IMR-90 (cell line): ENCODE measurements at regions not wholly inside any gene's neighbourhood (a gene's known extent, or its start where the extent isn't known, plus 50 kb on each side); places are given as distances from the start of the nearest gene placed in this dataset.
"Not testable (repeated sequence)": the region's sequence is repeated elsewhere in the genome, so short reads cannot be mapped to it uniquely, and the experiment has no call there.

Experiments used
- ATAC-seq: fragments of 200-7000 bp; cut with Tn5 transposase; 2 replicates; pipeline ENCODE4 v1.9.1; 2020; ENCODE audit warnings: low read depth, mild to moderate bottlenecking, moderate library complexity
- BruUV-seq: library from RNA; stranded (reverse); fragments of 400-500 nt; replicated peaks from 2 replicates; lab custom pipeline; 2021; lab: Mats Ljungman, UMichigan
- CTCF ChIA-PET: fragments of 300-600 bp; formaldehyde crosslinking; extraction: SDS; loops from one replicate; lab custom pipeline; 2021; ENCODE audit warnings: antibody characterized with exemption; lab: Yijun Ruan, JAX
- POLR2A ChIA-PET: fragments of 300-600 bp; sonication (Branson Sonifier 250); formaldehyde crosslinking; loops from one replicate; lab custom pipeline; 2022; ENCODE audit warnings: antibody characterized with exemption; ENCODE audit not compliant: unreplicated experiment; lab: Charles Lee
- DNase-seq: peaks from one replicate; pipeline ENCODE4 v3.0.0; 2013
- H2AFZ ChIP-seq: replicated peaks from 2 replicates; pipeline ENCODE3; 2013; ENCODE audit warnings: low read length, mild to moderate bottlenecking; ENCODE audit not compliant: poor library complexity
- H2AK5ac ChIP-seq: 2 replicates; pipeline ENCODE4 v1.6.1; 2013; ENCODE audit warnings: low read depth, low read length, inconsistent platforms
- H2AK9ac ChIP-seq: replicated peaks from 2 replicates; pipeline ENCODE3; 2013; ENCODE audit warnings: mild to moderate bottlenecking, low read depth, low read length, moderate library complexity; ENCODE audit not compliant: poor library complexity
- H2BK120ac ChIP-seq: 2 replicates; pipeline ENCODE4 v1.6.1; 2013; ENCODE audit warnings: low read depth, low read length, inconsistent platforms
- H2BK15ac ChIP-seq: 3 replicates; pipeline ENCODE4 v1.6.1; 2013; ENCODE audit warnings: low read depth, low read length, inconsistent platforms
- H2BK20ac ChIP-seq: 2 replicates; pipeline ENCODE4 v1.6.1; 2013; ENCODE audit warnings: low read depth, mild to moderate bottlenecking, inconsistent platforms, low read length, moderate library complexity
- H2BK5ac ChIP-seq: 2 replicates; pipeline ENCODE4 v1.6.1; 2013; ENCODE audit warnings: mild to moderate bottlenecking, low read depth, low read length, inconsistent platforms; ENCODE audit not compliant: poor library complexity, severe bottlenecking
- H3K14ac ChIP-seq: replicated peaks from 2 replicates; pipeline ENCODE4 v1.6.1; 2013; ENCODE audit warnings: low read depth, low read length, inconsistent platforms
- H3K18ac ChIP-seq: 2 replicates; pipeline ENCODE4 v1.6.1; 2013; ENCODE audit warnings: low read depth, low read length, control low read depth
- H3K23ac ChIP-seq: 2 replicates; pipeline ENCODE4 v1.6.1; 2013; ENCODE audit warnings: low read depth, low read length, inconsistent platforms
- H3K27ac ChIP-seq: 2 replicates; pipeline ENCODE4 v1.5.1; 2013; ENCODE audit warnings: mild to moderate bottlenecking, control low read depth, low read length; ENCODE audit not compliant: insufficient read depth
- H3K27me3 ChIP-seq: 2 replicates; pipeline ENCODE4 v1.6.1; 2013; ENCODE audit warnings: low read length; ENCODE audit not compliant: control insufficient read depth, insufficient read depth
- H3K36me3 ChIP-seq: 2 replicates; pipeline ENCODE4 v1.6.1; 2013; ENCODE audit warnings: low read length, mixed read lengths; ENCODE audit not compliant: control insufficient read depth, insufficient read depth
- H3K4ac ChIP-seq: 2 replicates; pipeline ENCODE4 v1.6.1; 2013; ENCODE audit warnings: low read depth, low read length, inconsistent platforms
- H3K4me1 ChIP-seq: 2 replicates; pipeline ENCODE4 v1.6.1; 2013; ENCODE audit warnings: low read length, mixed read lengths; ENCODE audit not compliant: control insufficient read depth, insufficient read depth
- H3K4me2 ChIP-seq: 2 replicates; pipeline ENCODE4 v1.6.1; 2013; ENCODE audit warnings: low read depth, mild to moderate bottlenecking, control low read depth, low read length, moderate library complexity
- H3K4me3 ChIP-seq: 2 replicates; pipeline ENCODE4 v1.5.1; 2013; ENCODE audit warnings: low read depth, mild to moderate bottlenecking, control low read depth, low read length, moderate library complexity; ENCODE audit not compliant: insufficient read depth
- H3K56ac ChIP-seq: 2 replicates; pipeline ENCODE4 v1.6.1; 2013; ENCODE audit warnings: low read length, inconsistent platforms; ENCODE audit not compliant: insufficient read depth; ENCODE audit errors: extremely low read depth
- H3K79me1 ChIP-seq, 2 experiments: 2 replicates each; pipeline ENCODE4 v1.6.1; 2013; ENCODE audit warnings: low read length in 2 of 2, inconsistent platforms in 1 of 2, low read depth in 1 of 2
- H3K9ac ChIP-seq: 2 replicates; pipeline ENCODE4 v1.6.1; 2013; ENCODE audit warnings: low read depth, low read length, control low read depth
- H3K9me1 ChIP-seq: 2 replicates; pipeline ENCODE4 v1.6.1; 2013; ENCODE audit warnings: low read length, inconsistent platforms; ENCODE audit not compliant: insufficient read depth
- H3K9me3 ChIP-seq: 2 replicates; pipeline ENCODE4 v1.6.1; 2013; ENCODE audit warnings: low read length; ENCODE audit not compliant: control insufficient read depth, insufficient read depth
- H4K20me1 ChIP-seq: 2 replicates; pipeline ENCODE4 v1.6.1; 2013; ENCODE audit warnings: low read length, inconsistent platforms; ENCODE audit not compliant: insufficient read depth
- H4K5ac ChIP-seq: 2 replicates; pipeline ENCODE4 v1.6.1; 2013; ENCODE audit warnings: mild to moderate bottlenecking, low read depth, low read length, control low read depth
- H4K8ac ChIP-seq, 2 experiments: 2 replicates each; pipeline ENCODE4 v1.6.1; 2013; ENCODE audit warnings: low read depth in 2 of 2, low read length in 2 of 2, control low read depth in 1 of 2, inconsistent platforms in 1 of 2
- H4K91ac ChIP-seq: 2 replicates; pipeline ENCODE4 v1.6.1; 2013; ENCODE audit warnings: low read depth, low read length, inconsistent platforms; ENCODE audit not compliant: insufficient read depth
- WGBS, 2 experiments: methylation state at CpG; one replicate each; pipeline versions ENCODE4 v1.1.5 to v1.1.7; 2013; ENCODE audit warnings: missing lambda C conversion rate in 2 of 2; ENCODE audit not compliant: insufficient read length in 1 of 2; ENCODE audit errors: extremely low coverage in 2 of 2; 5-methylcytosine and 5-hydroxymethylcytosine counted together
- dilution Hi-C: fragments of 300-500 bp; cut with HindIII; formaldehyde crosslinking; loops from one replicate; pipeline ENCODE4 v1.14.3; 2018; ENCODE audit warnings: low sequenced_read_pairs; ENCODE audit not compliant: unreplicated experiment
- in situ Hi-C: fragments of 300-500 bp; cut with MboI; formaldehyde crosslinking; loops from 3 replicates; pipeline ENCODE4 v1.14.3; 2019; ENCODE audit warnings: low sequenced_read_pairs, inconsistent platforms, mixed read lengths
- intact Hi-C: fragments of 100-400 bp; cut with micrococcal nuclease; formaldehyde crosslinking; loops from 2 replicates; pipeline ENCODE4 v1.10.0; 2022

GRCh38 chr11:71723991-71724390 lies 109.0 kb upstream of the DEFB108B start:
- H3K18ac ChIP-seq, H3K56ac ChIP-seq, H3K9me1 ChIP-seq, intact Hi-C loops, POLR2A ChIA-PET, H4K8ac ChIP-seq, H3K36me3 ChIP-seq, CTCF ChIA-PET, H3K27ac ChIP-seq, H2BK20ac ChIP-seq, H3K4me1 ChIP-seq, H3K79me1 ChIP-seq, H3K4me3 ChIP-seq, H2BK5ac ChIP-seq, ATAC-seq, H3K4me2 ChIP-seq, H3K4ac ChIP-seq, BruUV-seq, H4K20me1 ChIP-seq, H2BK120ac ChIP-seq, dilution Hi-C loops, H2AFZ ChIP-seq, DNase-seq, H2AK5ac ChIP-seq, H4K5ac ChIP-seq, H3K9me3 ChIP-seq, in situ Hi-C loops, H3K9ac ChIP-seq, H4K91ac ChIP-seq, H3K14ac ChIP-seq, H2BK15ac ChIP-seq, H3K27me3 ChIP-seq, H2AK9ac ChIP-seq, H3K23ac ChIP-seq: not testable (repeated sequence)
- no CpG with 5 or more reads among the region's 5 CpGs for WGBS, 2 experiments

GRCh38 chr11:71730748-71731147 lies 102.3 kb upstream of the DEFB108B start:
- dilution Hi-C loops, POLR2A ChIA-PET: not testable (repeated sequence)

More at GRCh38 chr11:71730748-71731147, 102.3 kb upstream of the DEFB108B start:
- H4K5ac ChIP-seq, H2BK15ac ChIP-seq, H3K9me3 ChIP-seq, H3K23ac ChIP-seq, intact Hi-C loops, ATAC-seq, CTCF ChIA-PET, H2BK120ac ChIP-seq, H2AK9ac ChIP-seq, H3K36me3 ChIP-seq, H3K4ac ChIP-seq, H2BK20ac ChIP-seq, H4K8ac ChIP-seq, H4K91ac ChIP-seq, DNase-seq, H3K4me1 ChIP-seq, H3K18ac ChIP-seq, H3K4me2 ChIP-seq, BruUV-seq, H3K27ac ChIP-seq, H3K79me1 ChIP-seq, in situ Hi-C loops, H2BK5ac ChIP-seq, H3K56ac ChIP-seq, H3K4me3 ChIP-seq, H3K27me3 ChIP-seq, H2AFZ ChIP-seq, H3K9ac ChIP-seq, H3K14ac ChIP-seq, H2AK5ac ChIP-seq, H3K9me1 ChIP-seq, H4K20me1 ChIP-seq: not testable (repeated sequence)
- no CpG with 5 or more reads among the region's 8 CpGs for WGBS, 2 experiments
